Glutamatergic neuron (in vitro differentiated cells): ENCODE measurements at regions not wholly inside any gene's neighbourhood (a gene's known extent, or its start where the extent isn't known, plus 50 kb on each side); places are given as distances from the start of the nearest gene placed in this dataset.

ENCODE experiments used
- DNase-seq: peaks from one replicate; pipeline ENCODE4 v3.0.0; 2022
- H3K27ac Mint-ChIP-seq: one replicate; pipeline ENCODE4 v1.8.0; 2020; ENCODE audit warnings: mild to moderate bottlenecking, mixed read lengths, inconsistent platforms; ENCODE audit not compliant: unreplicated experiment
- H3K27me3 Mint-ChIP-seq: one replicate; pipeline ENCODE4 v1.8.0; 2020; ENCODE audit warnings: mild to moderate bottlenecking, moderate library complexity, mixed read lengths, inconsistent platforms; ENCODE audit not compliant: unreplicated experiment
- H3K36me3 Mint-ChIP-seq: one replicate; pipeline ENCODE4 v1.8.0; 2020; ENCODE audit warnings: mild to moderate bottlenecking, mixed read lengths, inconsistent platforms; ENCODE audit not compliant: unreplicated experiment
- H3K4me1 Mint-ChIP-seq: one replicate; pipeline ENCODE4 v1.8.0; 2020; ENCODE audit warnings: mild to moderate bottlenecking, low read depth, mixed read lengths, inconsistent platforms; ENCODE audit not compliant: unreplicated experiment
- H3K4me3 Mint-ChIP-seq: one replicate; pipeline ENCODE4 v1.8.0; 2020; ENCODE audit warnings: mild to moderate bottlenecking, mixed read lengths, inconsistent platforms; ENCODE audit not compliant: unreplicated experiment
- H3K9me3 Mint-ChIP-seq: one replicate; pipeline ENCODE4 v1.8.0; 2020; ENCODE audit warnings: mild to moderate bottlenecking, moderate library complexity, mixed read lengths, inconsistent platforms; ENCODE audit not compliant: unreplicated experiment
- CTCF ChIP-seq: fragments of 200-600 bp; sonication (generic); IDR thresholded peaks from one replicate; pipeline ENCODE4 v1.5.0; 2021; ENCODE audit not compliant: partially characterized antibody, unreplicated experiment

- Mint-ChIP-seq H3K4me1 (peaks cover 18% of the 10 kb centered on the region), H3K9me3 (peaks cover 1% of the 10 kb centered on the region), H3K27ac (no peak overlapping the region), H3K4me3 (no peak overlapping the region), H3K27me3 (no peaks in the 10 kb centered on the region), H3K36me3 (no peaks in the 10 kb centered on the region)
- DNase-seq = no peak
- no peak for TF ChIP-seq CTCF
Measured at GRCh38 chr3:168497183-168497582, 401.5 kb upstream of the GOLIM4 start.

GRCh38 chr3:168495932-168496331 is 400.2 kb upstream of the GOLIM4 start:
- H3K36me3 Mint-ChIP-seq = no peaks in the 10 kb centered on the region
- H3K9me3 Mint-ChIP-seq = peaks cover 1% of the 10 kb centered on the region
- H3K4me1 Mint-ChIP-seq = peaks cover 17% of the 10 kb centered on the region
- H3K27me3 Mint-ChIP-seq = no peaks in the 10 kb centered on the region
- TF ChIP-seq CTCF = no peak
- no peak overlapping the region for H3K27ac Mint-ChIP-seq
- no peak overlapping the region for H3K4me3 Mint-ChIP-seq
- no peak for DNase-seq

GRCh38 chr3:168495270-168495669 is 399.5 kb upstream of the GOLIM4 start:
- peaks cover 1% of the 10 kb centered on the region for H3K9me3 Mint-ChIP-seq
- DNase-seq = no peak
- H3K4me3 Mint-ChIP-seq = no peak overlapping the region
- no peaks in the 10 kb centered on the region for H3K27me3 Mint-ChIP-seq
- peaks cover 16% of the 10 kb centered on the region for H3K4me1 Mint-ChIP-seq
- no peak for TF ChIP-seq CTCF
- H3K36me3 Mint-ChIP-seq = no peaks in the 10 kb centered on the region
- no peak overlapping the region for H3K27ac Mint-ChIP-seq

- no peaks in the 10 kb centered on the region for H3K9me3 Mint-ChIP-seq
- H3K27ac Mint-ChIP-seq = no peak overlapping the region
- H3K27me3 Mint-ChIP-seq = no peaks in the 10 kb centered on the region
- no peak for TF ChIP-seq CTCF
- H3K4me1 Mint-ChIP-seq = peaks cover 16% of the 10 kb centered on the region
- H3K36me3 Mint-ChIP-seq = no peaks in the 10 kb centered on the region
- DNase-seq = no peak
- no peak overlapping the region for H3K4me3 Mint-ChIP-seq
Measured at GRCh38 chr3:168493412-168494205, 397.9 kb upstream of the GOLIM4 start.

DNA sequence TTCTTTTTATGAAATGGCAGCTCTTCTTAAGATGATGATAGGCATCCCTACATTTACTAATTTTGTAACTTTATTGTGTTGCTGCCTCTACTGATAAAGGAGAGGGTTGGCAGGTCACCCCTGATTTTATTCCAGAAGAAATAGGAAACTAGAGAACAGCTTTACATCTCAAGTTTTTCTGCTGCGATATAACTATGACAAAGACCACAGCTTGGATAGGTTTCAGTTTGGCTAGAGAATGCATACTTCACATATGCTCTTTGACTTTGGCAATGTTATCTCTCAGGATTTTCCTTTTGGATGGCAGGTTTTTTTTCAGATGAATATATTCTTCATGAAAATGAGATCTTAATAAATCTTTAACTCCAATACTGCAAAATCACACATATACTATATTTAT is 395.3 kb upstream of the GOLIM4 start:
- peaks cover under 1% of the 10 kb centered on the region for H3K9me3 Mint-ChIP-seq

More for the DNA sequence above, 395.3 kb upstream of the GOLIM4 start:
- H3K27ac Mint-ChIP-seq = no peak overlapping the region
- H3K4me3 Mint-ChIP-seq = no peak overlapping the region
- DNase-seq = no peak
- TF ChIP-seq CTCF = no peak
- peaks cover 8% of the 10 kb centered on the region for H3K4me1 Mint-ChIP-seq
- H3K36me3 Mint-ChIP-seq = no peaks in the 10 kb centered on the region
- H3K27me3 Mint-ChIP-seq = no peaks in the 10 kb centered on the region
